ENCODE measurements at regions not wholly inside any gene's neighbourhood (a gene's known extent, or its start where the extent isn't known, plus 50 kb on each side); places are given as distances from the start of the nearest gene placed in this dataset.

GRCh38 chr6:141956046-141956761 lies 176.5 kb upstream of the GJE1 start:
- TF ChIP-seq EZH2 (IDR thresholded peaks at IDR 0.05; ENCODE audit: borderline replicate concordance, low read depth, low read length, poor library complexity, severe bottlenecking) (no peak), CTCF (conservative IDR thresholded peaks at IDR 0.05; ENCODE audit: low read depth, low read length) (no peak)

All from A673 (cell line).